NCI-H82 (cell line): ENCODE measurements at regions not wholly inside any gene's neighbourhood (a gene's known extent, or its start where the extent isn't known, plus 50 kb on each side); places are given as distances from the start of the nearest gene placed in this dataset.

Experiments used
- DNase-seq: peaks from one replicate; lab custom pipeline; 2025; lab: John Stamatoyannopoulos, UW

GRCh38 chr6:18335948-18336347 lies 51.2 kb upstream of the RNF144B start:
- DNase-seq, result no peak

GRCh38 chr6:18334251-18334650 lies 52.9 kb upstream of the RNF144B start:
- no peak for DNase-seq

DNA sequence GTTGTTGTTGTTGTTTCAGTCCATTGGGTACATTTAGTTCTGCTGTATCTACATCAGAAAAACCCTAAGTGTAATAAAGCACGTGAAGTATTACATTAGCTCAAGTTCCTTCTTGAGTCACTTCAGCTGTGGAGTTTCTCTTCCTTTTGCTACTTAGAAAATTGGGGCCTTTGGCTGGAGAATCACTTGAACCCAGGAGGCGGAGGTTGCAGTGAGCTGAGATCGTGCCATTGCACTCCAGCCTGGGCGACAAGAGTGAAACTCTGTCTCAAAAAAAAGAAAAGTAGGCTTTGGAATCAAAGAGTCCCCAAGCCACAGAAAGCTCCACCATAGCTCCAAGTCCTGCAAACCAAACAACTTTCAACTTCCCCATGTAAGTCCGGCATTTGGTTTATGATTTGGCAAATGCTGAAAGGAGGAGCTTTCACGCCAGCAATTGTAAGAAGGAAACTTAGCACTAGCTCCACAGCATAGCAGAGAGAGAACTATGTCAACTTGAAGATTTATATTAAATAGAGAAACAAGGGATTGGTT lies 56.5 kb upstream of the RNF144B start:
- no peak for DNase-seq

DNA sequence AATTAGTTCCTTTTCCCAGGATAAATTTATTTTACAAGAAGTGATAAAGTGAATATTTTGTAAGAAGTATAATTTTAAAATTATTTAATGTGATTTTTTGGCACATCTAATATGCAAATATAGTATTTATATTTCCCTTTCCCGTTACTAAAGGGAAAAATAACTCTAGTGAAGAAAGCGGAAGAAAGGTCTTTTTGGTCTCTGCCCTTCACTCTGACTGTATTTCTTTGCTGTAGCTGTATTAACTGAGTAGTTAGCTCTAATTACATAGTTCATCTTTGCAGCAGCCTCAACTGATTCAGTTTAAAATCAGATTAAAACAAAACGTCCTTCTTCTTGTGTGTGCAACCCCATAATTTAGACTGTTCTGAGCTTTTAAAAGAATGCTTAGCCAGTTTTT lies 57.4 kb upstream of the RNF144B start:
- DNase-seq, result no peak

DNA sequence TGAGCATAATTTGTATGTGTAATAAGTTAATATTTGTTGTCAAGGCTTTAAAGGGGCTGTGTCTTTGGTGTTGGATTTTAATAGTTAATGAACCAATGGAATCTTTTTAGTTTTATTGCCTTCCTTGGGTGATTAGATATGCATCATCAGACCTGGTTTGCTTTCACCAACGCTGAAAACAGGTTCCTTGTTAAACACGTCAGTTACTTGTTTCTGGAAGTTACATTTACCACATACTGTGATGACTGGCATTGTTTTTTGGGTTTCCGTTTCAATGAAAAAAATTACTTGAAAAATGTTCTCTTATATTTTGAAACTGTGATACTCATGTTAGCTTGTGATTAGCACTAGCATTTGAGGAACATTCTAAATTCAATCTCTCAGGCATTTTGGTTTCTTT lies 58.6 kb upstream of the RNF144B start:
- DNase-seq, result no peak

GRCh38 chr6:18328070-18328469 lies 59.1 kb upstream of the RNF144B start:
- no peak for DNase-seq

DNA sequence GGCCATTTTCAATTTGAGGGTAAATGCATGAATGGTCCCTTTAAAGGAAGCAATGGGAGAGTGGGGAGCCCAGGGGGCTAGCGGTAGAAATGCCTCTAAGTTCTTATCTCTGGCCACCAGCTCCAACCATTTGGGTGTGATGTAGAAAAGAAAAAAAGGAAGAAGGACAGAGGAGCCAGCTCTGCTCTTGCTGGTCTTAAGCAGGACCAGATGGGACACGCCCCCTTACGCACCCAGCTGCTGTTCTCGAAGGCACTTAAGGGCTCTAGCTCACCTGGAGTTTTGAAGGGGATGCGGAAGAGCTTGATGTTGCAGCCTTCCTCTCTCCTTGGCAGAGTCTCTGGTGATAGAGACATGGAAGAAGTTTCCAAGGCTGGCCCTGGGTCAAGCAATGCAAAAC lies 59.5 kb upstream of the RNF144B start:
- DNase-seq, result peak; percentile 71

GRCh38 chr6:18326980-18327379 lies 60.2 kb upstream of the RNF144B start:
- DNase-seq, result no peak

GRCh38 chr6:18326001-18326400 lies 61.1 kb upstream of the RNF144B start:
- no peak for DNase-seq

DNA sequence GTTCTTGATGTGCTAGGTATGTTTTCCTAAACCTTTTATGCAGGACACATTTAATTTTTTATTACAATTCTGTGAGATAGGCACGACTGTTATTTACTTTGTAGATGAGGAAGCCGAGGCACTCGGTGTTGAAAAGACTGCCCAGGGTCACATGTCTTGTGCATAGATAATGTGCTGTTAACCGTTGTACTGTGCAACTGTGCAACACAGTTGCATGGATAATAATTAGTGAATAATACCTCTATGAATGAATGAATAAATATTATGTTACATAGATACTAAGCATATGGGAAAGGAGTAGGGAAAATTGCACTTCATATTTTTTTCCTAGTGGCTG lies 60.3 kb upstream of the DEK start:
- no peak for DNase-seq

DNA sequence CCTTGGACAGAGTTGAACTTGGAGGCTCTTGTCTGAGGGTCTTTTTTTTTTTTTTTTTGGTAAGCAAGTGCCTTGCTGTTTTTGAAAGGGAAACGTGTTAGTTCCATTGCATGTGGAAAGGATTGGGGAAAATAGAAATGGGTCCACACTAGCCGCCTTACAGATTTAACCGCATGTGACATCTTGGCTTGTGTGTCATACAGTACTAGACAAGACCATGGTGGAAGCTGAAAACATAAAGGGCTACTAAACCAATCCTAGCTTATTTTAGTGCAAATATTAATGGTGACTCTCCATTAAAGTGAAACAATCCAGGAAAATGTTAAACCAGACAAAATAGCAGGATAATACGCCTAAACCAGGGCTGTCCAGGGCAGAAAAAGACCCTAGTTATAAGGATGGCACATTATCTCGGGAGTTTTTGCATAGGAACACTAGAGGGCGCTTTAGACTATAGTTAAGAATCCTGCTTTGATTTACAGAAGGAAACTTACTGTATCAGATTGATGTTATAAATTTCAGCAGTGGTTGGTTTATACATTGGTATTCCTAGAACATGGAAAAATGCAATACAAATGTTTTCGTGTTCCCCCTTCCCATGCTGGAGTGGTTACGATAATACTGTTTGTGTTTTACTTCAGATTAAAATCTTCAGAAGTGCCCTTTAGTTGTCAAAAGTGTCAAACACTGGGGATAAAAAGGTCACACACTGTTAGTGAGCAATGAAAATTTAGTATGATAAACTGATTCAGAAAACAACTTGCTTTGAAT lies 59.8 kb upstream of the DEK start:
- peak; percentile 87 for DNase-seq

DNA sequence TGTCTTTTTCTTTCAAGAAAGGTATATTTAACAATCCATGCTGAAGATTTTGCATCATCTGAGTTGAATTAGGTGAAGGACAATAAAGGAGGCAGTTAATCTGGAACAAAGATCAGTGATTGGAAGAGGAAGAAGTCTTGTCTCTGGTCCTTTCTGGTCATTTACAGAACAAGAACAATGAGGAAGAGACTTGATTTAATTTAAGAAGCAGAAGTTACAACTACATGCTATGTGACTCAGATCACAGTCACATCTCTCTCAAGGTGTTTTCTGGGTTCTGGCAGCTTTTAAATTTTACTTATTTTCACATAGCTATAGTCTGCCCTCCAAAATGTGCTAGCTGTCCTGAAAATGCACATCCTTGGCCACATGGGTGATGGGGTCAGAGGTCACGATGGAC lies 53.5 kb upstream of the DEK start:
- no peak for DNase-seq

- DNase-seq, result no peak
These were observed 50.1 kb upstream of the DEK start for GRCh38 chr6:18314317-18314997.
